H9 (cell line): ENCODE measurements at regions not wholly inside any gene's neighbourhood (a gene's known extent, or its start where the extent isn't known, plus 50 kb on each side); places are given as distances from the start of the nearest gene placed in this dataset.

Source experiments
- DNase-seq: peaks from one replicate; pipeline ENCODE4 v3.0.0-alpha.2; 2017
- H2AFZ ChIP-seq: one replicate; pipeline ENCODE4 v1.6.1; 2013; ENCODE audit warnings: mild to moderate bottlenecking, low read length, control low read depth, moderate library complexity
- H2AK5ac ChIP-seq: 2 replicates; pipeline ENCODE4 v1.6.1; 2013; ENCODE audit warnings: low read length, control low read depth, mixed read lengths; ENCODE audit not compliant: insufficient read length
- H2BK120ac ChIP-seq: one replicate; pipeline ENCODE4 v1.6.1; 2013; ENCODE audit warnings: low read depth, mild to moderate bottlenecking, low read length, control low read depth, inconsistent platforms; ENCODE audit not compliant: poor library complexity, severe bottlenecking
- H2BK12ac ChIP-seq: 2 replicates; pipeline ENCODE4 v1.6.1; 2013; ENCODE audit warnings: low read length, control low read depth, mixed read lengths, low read depth; ENCODE audit not compliant: insufficient read length
- H2BK15ac ChIP-seq: 2 replicates; pipeline ENCODE4 v1.6.1; 2013; ENCODE audit warnings: low read depth, low read length, control low read depth
- H2BK20ac ChIP-seq: one replicate; pipeline ENCODE4 v1.6.1; 2013; ENCODE audit warnings: low read depth, mild to moderate bottlenecking, low read length, control low read depth, inconsistent platforms; ENCODE audit not compliant: poor library complexity, severe bottlenecking
- H2BK5ac ChIP-seq: 2 replicates; pipeline ENCODE4 v1.6.1; 2013; ENCODE audit warnings: low read length, control low read depth, mixed read lengths; ENCODE audit not compliant: insufficient read length
- H3K14ac ChIP-seq: 2 replicates; pipeline ENCODE4 v1.6.1; 2013; ENCODE audit warnings: low read length, control low read depth; ENCODE audit not compliant: insufficient read depth
- H3K18ac ChIP-seq: 2 replicates; pipeline ENCODE4 v1.6.1; 2013; ENCODE audit warnings: low read depth, mild to moderate bottlenecking, mixed read lengths, low read length, control low read depth; ENCODE audit not compliant: insufficient read length
- H3K23ac ChIP-seq: 2 replicates; pipeline ENCODE4 v1.6.1; 2013; ENCODE audit warnings: low read length, control low read depth, mixed read lengths, low read depth; ENCODE audit not compliant: insufficient read length
- H3K23me2 ChIP-seq: 2 replicates; pipeline ENCODE4 v1.6.1; 2013; ENCODE audit warnings: low read depth, mild to moderate bottlenecking, mixed read lengths, low read length, control low read depth; ENCODE audit not compliant: insufficient read length, poor library complexity, severe bottlenecking
- H3K27ac ChIP-seq: 2 replicates; pipeline ENCODE4 v1.5.1; 2013; ENCODE audit warnings: low read length, control low read depth, mixed read lengths, low read depth; ENCODE audit not compliant: insufficient read length
- H3K27me3 ChIP-seq: 2 replicates; pipeline ENCODE4 v1.6.1; 2013; ENCODE audit warnings: low read length, control low read depth, inconsistent platforms; ENCODE audit not compliant: insufficient read depth
- H3K4ac ChIP-seq: 2 replicates; pipeline ENCODE4 v1.6.1; 2013; ENCODE audit warnings: low read depth, mild to moderate bottlenecking, control low read depth, inconsistent platforms, low read length, moderate library complexity
- H3K4me1 ChIP-seq: 2 replicates; pipeline ENCODE4 v1.6.1; 2013; ENCODE audit warnings: low read length, control low read depth, inconsistent platforms; ENCODE audit not compliant: insufficient read depth
- H3K4me2 ChIP-seq: 2 replicates; pipeline ENCODE4 v1.6.1; 2013; ENCODE audit warnings: low read length, control low read depth, mixed read lengths; ENCODE audit not compliant: insufficient read length, insufficient read depth
- H3K56ac ChIP-seq: 2 replicates; pipeline ENCODE4 v1.6.1; 2013; ENCODE audit warnings: low read depth, mild to moderate bottlenecking, mixed read lengths, low read length, control low read depth; ENCODE audit not compliant: insufficient read length
- H3K79me1 ChIP-seq: 2 replicates; pipeline ENCODE4 v1.6.1; 2013; ENCODE audit warnings: low read depth, mild to moderate bottlenecking, moderate library complexity, low read length, control low read depth, inconsistent platforms; ENCODE audit not compliant: insufficient read depth, poor library complexity, severe bottlenecking
- H3K79me2 ChIP-seq: 2 replicates; pipeline ENCODE4 v1.6.1; 2013; ENCODE audit warnings: low read length, control low read depth, inconsistent platforms; ENCODE audit not compliant: insufficient read depth
- H3K9ac ChIP-seq: 2 replicates; pipeline ENCODE4 v1.6.1; 2013; ENCODE audit warnings: low read length, control low read depth, mixed read lengths; ENCODE audit not compliant: insufficient read length; ENCODE audit errors: extremely low read depth
- H3K9me3 ChIP-seq: one replicate; pipeline ENCODE4 v1.6.1; 2013; ENCODE audit warnings: low read depth, low read length, inconsistent platforms; ENCODE audit not compliant: control insufficient read depth
- H3T11ph ChIP-seq: one replicate; pipeline ENCODE4 v1.6.1; 2013; ENCODE audit warnings: mild to moderate bottlenecking, low read length, control low read depth, inconsistent platforms
- H4K20me1 ChIP-seq: one replicate; pipeline ENCODE4 v1.6.1; 2013; ENCODE audit not compliant: control insufficient read depth, insufficient read length, insufficient read depth
- H4K5ac ChIP-seq: 2 replicates; pipeline ENCODE4 v1.6.1; 2013; ENCODE audit warnings: low read depth, mild to moderate bottlenecking, mixed read lengths, low read length, control low read depth; ENCODE audit not compliant: insufficient read length
- H4K8ac ChIP-seq: replicated peaks from 2 replicates; pipeline ENCODE4 v1.6.1; 2013; ENCODE audit warnings: low read length, control low read depth, mixed read lengths, low read depth; ENCODE audit not compliant: insufficient read length
- H4K91ac ChIP-seq: 2 replicates; pipeline ENCODE4 v1.6.1; 2013; ENCODE audit warnings: low read depth, mild to moderate bottlenecking, moderate library complexity, mixed read lengths, low read length, control low read depth; ENCODE audit not compliant: insufficient read length
- H3K27ac Mint-ChIP-seq, 3 experiments: 2 replicates in 2 of 3; 3 replicates in 1 of 3; pipeline ENCODE4 v1.8.0; 2020 to 2021; ENCODE audit warnings: mixed read lengths in 3 of 3, mild to moderate bottlenecking in 1 of 3, moderate library complexity in 1 of 3
- H3K27me3 Mint-ChIP-seq: 2 replicates; pipeline ENCODE4 v1.8.0; 2021; ENCODE audit warnings: low read depth, mild to moderate bottlenecking, moderate library complexity, mixed read lengths
- H3K36me3 Mint-ChIP-seq, 3 experiments: 2 replicates in 2 of 3; 3 replicates in 1 of 3; pipeline ENCODE4 v1.8.0; 2020 to 2021; ENCODE audit warnings: low read depth in 3 of 3, mixed read lengths in 3 of 3; ENCODE audit not compliant: insufficient read depth in 1 of 3
- H3K4me1 Mint-ChIP-seq, 2 experiments: 2 replicates each; pipeline ENCODE4 v1.8.0; 2020; ENCODE audit warnings: mixed read lengths in 2 of 2
- H3K4me3 Mint-ChIP-seq, 2 experiments: 2 replicates in 1 of 2; 3 replicates in 1 of 2; pipeline ENCODE4 v1.8.0; 2020 to 2021; ENCODE audit warnings: mild to moderate bottlenecking in 2 of 2, mixed read lengths in 2 of 2, moderate library complexity in 1 of 2
- H3K9me3 Mint-ChIP-seq, 2 experiments: 2 replicates in 1 of 2; 3 replicates in 1 of 2; pipeline ENCODE4 v1.8.0; 2020; ENCODE audit warnings: mild to moderate bottlenecking in 2 of 2, mixed read lengths in 2 of 2, moderate library complexity in 1 of 2
- WGBS: extraction: QIAGEN DNeasy Blood & Tissue Kit; methylation state at CpG from one replicate; pipeline ENCODE4 v1.1.7; 2013; ENCODE audit warnings: missing lambda C conversion rate, low lambda C conversion rate, mixed read lengths; ENCODE audit not compliant: insufficient read length; ENCODE audit errors: extremely low coverage; 5-methylcytosine and 5-hydroxymethylcytosine counted together
- TF ChIP-seq, protein P1 (sequence below): fragments of 200-600 bp; sonication (generic); conservative IDR thresholded peaks from 3 replicates; pipeline ENCODE4 v1.8.0; 2021; ENCODE audit warnings: antibody characterized with exemption, mild to moderate bottlenecking

DNA sequence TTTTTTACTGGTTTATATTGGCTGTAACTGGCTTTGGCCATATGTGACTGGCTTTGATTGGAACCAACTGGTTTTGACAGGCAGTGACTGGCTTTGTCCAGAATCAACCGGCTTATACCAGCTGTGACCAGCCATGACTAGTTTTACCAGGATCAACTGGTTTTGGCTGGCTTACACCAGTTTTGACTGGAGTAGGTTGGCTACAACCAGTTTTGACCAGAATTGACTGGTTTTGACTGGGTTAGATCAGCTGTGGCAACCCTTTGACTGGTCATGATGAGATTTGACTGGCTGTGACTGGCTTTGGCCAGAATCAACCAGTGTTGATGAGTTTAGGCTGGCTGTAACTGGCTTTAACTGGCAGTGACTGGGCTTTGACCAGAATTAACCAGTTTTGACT, 169.2 kb upstream of the AMOT start:
- no peak overlapping the region for H2AFZ ChIP-seq
- no peak overlapping the region for H3K14ac ChIP-seq
- H3K79me2 ChIP-seq = no peaks in the 10 kb centered on the region
- no peak for DNase-seq
- H3K27ac ChIP-seq = no peak overlapping the region
- no peak overlapping the region for H2BK5ac ChIP-seq
- H3K18ac ChIP-seq = no peak overlapping the region
- H3K27me3 ChIP-seq = no peaks in the 10 kb centered on the region
- H4K20me1 ChIP-seq = no peaks in the 10 kb centered on the region
- no peak overlapping the region for H3K27ac Mint-ChIP-seq
- H3K23me2 ChIP-seq = peaks cover 3% of the 10 kb centered on the region
- H3T11ph ChIP-seq = no peak overlapping the region
- no peak overlapping the region for H3K4me3 Mint-ChIP-seq
- no peak overlapping the region for H4K91ac ChIP-seq
- H3K4me1 ChIP-seq = no peaks in the 10 kb centered on the region
- H3K4me1 Mint-ChIP-seq = no peaks in the 10 kb centered on the region
- no peak overlapping the region for H2BK15ac ChIP-seq
- no peak overlapping the region for H3K4me2 ChIP-seq
- H3K9me3 ChIP-seq = no peaks in the 10 kb centered on the region
- H4K5ac ChIP-seq = no peak overlapping the region
- peaks cover 2% of the 10 kb centered on the region for H3K27me3 Mint-ChIP-seq
- WGBS = no CpG with 5 or more reads among the region's 1 CpG
- H3K56ac ChIP-seq = no peak overlapping the region
- no peaks in the 10 kb centered on the region; a peak in 1 of 5 replicates for H3K9me3 Mint-ChIP-seq
- H3K4ac ChIP-seq = no peak overlapping the region
- no peak overlapping the region for H3K23ac ChIP-seq
- H2BK20ac ChIP-seq = no peak overlapping the region
- no peaks in the 10 kb centered on the region; a peak in 1 of 7 replicates for H3K36me3 Mint-ChIP-seq
- no peak overlapping the region for H2BK12ac ChIP-seq
- no peak overlapping the region for H2BK120ac ChIP-seq
- no peak overlapping the region for H3K9ac ChIP-seq
- H3K79me1 ChIP-seq = no peaks in the 10 kb centered on the region
- H4K8ac ChIP-seq = no peak overlapping the region
- TF ChIP-seq, protein P1, sequence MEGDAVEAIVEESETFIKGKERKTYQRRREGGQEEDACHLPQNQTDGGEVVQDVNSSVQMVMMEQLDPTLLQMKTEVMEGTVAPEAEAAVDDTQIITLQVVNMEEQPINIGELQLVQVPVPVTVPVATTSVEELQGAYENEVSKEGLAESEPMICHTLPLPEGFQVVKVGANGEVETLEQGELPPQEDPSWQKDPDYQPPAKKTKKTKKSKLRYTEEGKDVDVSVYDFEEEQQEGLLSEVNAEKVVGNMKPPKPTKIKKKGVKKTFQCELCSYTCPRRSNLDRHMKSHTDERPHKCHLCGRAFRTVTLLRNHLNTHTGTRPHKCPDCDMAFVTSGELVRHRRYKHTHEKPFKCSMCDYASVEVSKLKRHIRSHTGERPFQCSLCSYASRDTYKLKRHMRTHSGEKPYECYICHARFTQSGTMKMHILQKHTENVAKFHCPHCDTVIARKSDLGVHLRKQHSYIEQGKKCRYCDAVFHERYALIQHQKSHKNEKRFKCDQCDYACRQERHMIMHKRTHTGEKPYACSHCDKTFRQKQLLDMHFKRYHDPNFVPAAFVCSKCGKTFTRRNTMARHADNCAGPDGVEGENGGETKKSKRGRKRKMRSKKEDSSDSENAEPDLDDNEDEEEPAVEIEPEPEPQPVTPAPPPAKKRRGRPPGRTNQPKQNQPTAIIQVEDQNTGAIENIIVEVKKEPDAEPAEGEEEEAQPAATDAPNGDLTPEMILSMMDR = no peak
- no peak overlapping the region for H2AK5ac ChIP-seq
